Colon (tissue), 2 donors: ENCODE measurements at regions not wholly inside any gene's neighbourhood (a gene's known extent, or its start where the extent isn't known, plus 50 kb on each side); places are given as distances from the start of the nearest gene placed in this dataset.

Experiments used
- FAIRE-seq: peaks from 2 replicates; lab custom pipeline; 2012; peaks lifted over from hg19 to GRCh38; lab: Jason Lieb, UNC
- donor health status: control.
- donor health status: control.

GRCh38 chr16:9306753-9307152 is 215.3 kb downstream of the HAPSTR1 start:
- FAIRE-seq, result no peak

GRCh38 chr16:9307446-9307845 is 216.0 kb downstream of the HAPSTR1 start:
- no peak for FAIRE-seq

GRCh38 chr16:9308356-9308801 is 216.9 kb downstream of the HAPSTR1 start:
- FAIRE-seq, result no peak

- FAIRE-seq, result peak; percentile 31
Measured at GRCh38 chr16:9308850-9309249, 217.4 kb downstream of the HAPSTR1 start.

GRCh38 chr16:9309844-9310243 is 218.4 kb downstream of the HAPSTR1 start:
- FAIRE-seq, result no peak

- FAIRE-seq, result no peak
Measured at GRCh38 chr16:9311303-9311954, 220.0 kb downstream of the HAPSTR1 start.

- no peak for FAIRE-seq
Measured at GRCh38 chr16:9316008-9316407, 224.6 kb downstream of the HAPSTR1 start.

- no peak for FAIRE-seq
Measured at GRCh38 chr16:9316615-9317014, 225.2 kb downstream of the HAPSTR1 start.

GRCh38 chr16:9318764-9319163 is 227.3 kb downstream of the HAPSTR1 start:
- FAIRE-seq, result no peak

- no peak for FAIRE-seq
Measured at GRCh38 chr16:9322769-9323168, 231.3 kb downstream of the HAPSTR1 start.

- FAIRE-seq, result no peak
Measured at GRCh38 chr16:9323170-9323569, 231.7 kb downstream of the HAPSTR1 start.

- no peak for FAIRE-seq
Measured at GRCh38 chr16:9327253-9327652, 235.8 kb downstream of the HAPSTR1 start.

- FAIRE-seq, result no peak
Measured at GRCh38 chr16:9328411-9328810, 237.0 kb downstream of the HAPSTR1 start.

GRCh38 chr16:9330095-9330494 is 238.7 kb downstream of the HAPSTR1 start:
- no peak for FAIRE-seq

- FAIRE-seq, result no peak
Measured at GRCh38 chr16:9331503-9331902, 240.1 kb downstream of the HAPSTR1 start.

GRCh38 chr16:9332574-9333148 is 241.2 kb downstream of the HAPSTR1 start:
- no peak for FAIRE-seq

GRCh38 chr16:9333469-9333868 is 242.0 kb downstream of the HAPSTR1 start:
- no peak for FAIRE-seq

- FAIRE-seq, result no peak
Measured at GRCh38 chr16:9334103-9334502, 242.7 kb downstream of the HAPSTR1 start.

- no peak for FAIRE-seq
Measured at GRCh38 chr16:9337308-9338032, 246.0 kb downstream of the HAPSTR1 start.

GRCh38 chr16:9338068-9338467 is 246.6 kb downstream of the HAPSTR1 start:
- FAIRE-seq, result no peak

- no peak for FAIRE-seq
Measured at GRCh38 chr16:9338510-9338909, 247.1 kb downstream of the HAPSTR1 start.

GRCh38 chr16:9340526-9341256 is 249.2 kb downstream of the HAPSTR1 start:
- FAIRE-seq, result no peak

- FAIRE-seq, result no peak
Measured at GRCh38 chr16:9343276-9343675, 251.8 kb downstream of the HAPSTR1 start.
